ENCODE measurements at regions not wholly inside any gene's neighbourhood (a gene's known extent, or its start where the extent isn't known, plus 50 kb on each side); places are given as distances from the start of the nearest gene placed in this dataset.

GRCh38 chr6:81999270-81999669, 246.8 kb upstream of the TENT5A start:
- no peak overlapping the region for H2AFZ ChIP-seq (ENCODE audit: low read length)
- H3K27ac ChIP-seq (ENCODE audit: low read length): peak overlapping the region; percentile 99
- no peak overlapping the region for H3K9ac ChIP-seq (ENCODE audit: low read length)
- no peaks in the 10 kb centered on the region for H3K27me3 ChIP-seq (ENCODE audit: low read length)
- no peaks in the 10 kb centered on the region for H3K9me2 ChIP-seq (replicated peaks; ENCODE audit: low read length)
- BruUV-seq (replicated peaks): no TSS peak
- H3K4me2 ChIP-seq (ENCODE audit: low read length): no peak overlapping the region
- H3F3A ChIP-seq (ENCODE audit: low read length, unreplicated experiment): peaks cover 14% of the 10 kb centered on the region
- CTCF ChIA-PET: no interaction called here
- no peak overlapping the region for H3K4me3 ChIP-seq (ENCODE audit: low read length)
- DNase-seq (no peak), ATAC-seq (no peak)
- POLR2A ChIA-PET (ENCODE audit: unreplicated experiment): no interaction called here
- peaks cover 50% of the 10 kb centered on the region for H3K4me1 ChIP-seq (ENCODE audit: insufficient read depth, low read length)
- TF ChIP-seq EZH2phosphoT487 (IDR thresholded peaks at IDR 0.05; ENCODE audit: borderline replicate concordance, low read length) (no peak), EZH2 (IDR thresholded peaks at IDR 0.05; ENCODE audit: low read length, unreplicated experiment) (no peak), CTCF (conservative IDR thresholded peaks at IDR 0.05; ENCODE audit: low read depth, low read length) (no peak)
- no peaks in the 10 kb centered on the region for H3K36me3 ChIP-seq (ENCODE audit: low read depth, low read length)
- no peaks in the 10 kb centered on the region for H3K79me2 ChIP-seq (ENCODE audit: low read length)
- H3K9me3 ChIP-seq (ENCODE audit: low read length): no peaks in the 10 kb centered on the region
- intact Hi-C loops (cut with micrococcal nuclease): loop anchor here (5.0 kb wide), 1 partner anchor 247 kb away; the partner anchor contains the start of gene TENT5A
- no peaks in the 10 kb centered on the region for H4K20me1 ChIP-seq (ENCODE audit: low read length)

- CTCF ChIA-PET: no interaction called here
- intact Hi-C loops (cut with micrococcal nuclease): loop anchor here (5.0 kb wide), 1 partner anchor 246 kb away; the partner anchor contains the start of gene TENT5A
- TF ChIP-seq CTCF (conservative IDR thresholded peaks at IDR 0.05; ENCODE audit: low read depth, low read length) (no peak), EZH2 (IDR thresholded peaks at IDR 0.05; ENCODE audit: low read length, unreplicated experiment) (no peak), EZH2phosphoT487 (IDR thresholded peaks at IDR 0.05; ENCODE audit: borderline replicate concordance, low read length) (no peak)
- Histone ChIP-seq H3K4me2 (ENCODE audit: low read length) (peak overlapping the region; percentile 78), H3K9me3 (ENCODE audit: low read length) (no peaks in the 10 kb centered on the region), H4K20me1 (ENCODE audit: low read length) (no peaks in the 10 kb centered on the region), H2AFZ (ENCODE audit: low read length) (no peak overlapping the region), H3K4me3 (ENCODE audit: low read length) (no peak overlapping the region; the same call in 1 of the 2 replicates), H3K4me1 (ENCODE audit: insufficient read depth, low read length) (peaks cover 44% of the 10 kb centered on the region), H3K79me2 (ENCODE audit: low read length) (no peaks in the 10 kb centered on the region), H3K9ac (ENCODE audit: low read length) (peak overlapping the region; percentile 78), H3K36me3 (ENCODE audit: low read depth, low read length) (no peaks in the 10 kb centered on the region), H3F3A (ENCODE audit: low read length, unreplicated experiment) (peaks cover 14% of the 10 kb centered on the region), H3K9me2 (replicated peaks; ENCODE audit: low read length) (no peaks in the 10 kb centered on the region), H3K27me3 (ENCODE audit: low read length) (no peaks in the 10 kb centered on the region), H3K27ac (ENCODE audit: low read length) (peak overlapping the region; percentile 99)
- DNase-seq (peak; percentile 57), ATAC-seq (no peak)
- BruUV-seq (replicated peaks): no TSS peak
- POLR2A ChIA-PET (ENCODE audit: unreplicated experiment): no interaction called here
Observed at GRCh38 chr6:81998432-81998831, 246.0 kb upstream of the TENT5A start.

GRCh38 chr6:81997090-81997926, 244.8 kb upstream of the TENT5A start:
- BruUV-seq (replicated peaks): TSS peak; percentile 67
- no peaks in the 10 kb centered on the region for H3K9me2 ChIP-seq (replicated peaks; ENCODE audit: low read length)
- no peaks in the 10 kb centered on the region for H3K79me2 ChIP-seq (ENCODE audit: low read length)
- H3K4me2 ChIP-seq (ENCODE audit: low read length): peak overlapping the region; percentile 78
- TF ChIP-seq CTCF (conservative IDR thresholded peaks at IDR 0.05; ENCODE audit: low read depth, low read length): no peak
- 0 out of 2 replicates have a peak overlapping the region, but pooled peaks have one; percentile 4 for H2AFZ ChIP-seq (ENCODE audit: low read length)
- H3K4me3 ChIP-seq (ENCODE audit: low read length): peak overlapping the region; percentile 49
- no peaks in the 10 kb centered on the region for H3K36me3 ChIP-seq (ENCODE audit: low read depth, low read length)
- no peaks in the 10 kb centered on the region for H3K9me3 ChIP-seq (ENCODE audit: low read length)
- ATAC-seq: peak; percentile 62
- peak overlapping the region; percentile 78 for H3K9ac ChIP-seq (ENCODE audit: low read length)
- peak overlapping the region; percentile 99 for H3K27ac ChIP-seq (ENCODE audit: low read length)
- intact Hi-C loops (cut with micrococcal nuclease): loop anchor here (2.0 to 5.0 kb wide), 2 partner anchors 59 to 245 kb away; partner anchors contain the start of gene TENT5A
- peaks cover 41% of the 10 kb centered on the region for H3K4me1 ChIP-seq (ENCODE audit: insufficient read depth, low read length)
- POLR2A ChIA-PET (ENCODE audit: unreplicated experiment): interaction anchor here (0.5 kb wide), 1 partner anchor 9 kb away, joined by 3 read pairs; no protein-coding TSS in a partner anchor
- H4K20me1 ChIP-seq (ENCODE audit: low read length): no peaks in the 10 kb centered on the region
- H3F3A ChIP-seq (ENCODE audit: low read length, unreplicated experiment): peaks cover 14% of the 10 kb centered on the region
- CTCF ChIA-PET: no interaction called here
- H3K27me3 ChIP-seq (ENCODE audit: low read length): no peaks in the 10 kb centered on the region
- DNase-seq: peak; percentile 86
